ENCODE measurements at regions not wholly inside any gene's neighbourhood (a gene's known extent, or its start where the extent isn't known, plus 50 kb on each side); places are given as distances from the start of the nearest gene placed in this dataset.
"Not testable (repeated sequence)": the region's sequence is repeated elsewhere in the genome, so short reads cannot be mapped to it uniquely, and the experiment has no call there.

DNA sequence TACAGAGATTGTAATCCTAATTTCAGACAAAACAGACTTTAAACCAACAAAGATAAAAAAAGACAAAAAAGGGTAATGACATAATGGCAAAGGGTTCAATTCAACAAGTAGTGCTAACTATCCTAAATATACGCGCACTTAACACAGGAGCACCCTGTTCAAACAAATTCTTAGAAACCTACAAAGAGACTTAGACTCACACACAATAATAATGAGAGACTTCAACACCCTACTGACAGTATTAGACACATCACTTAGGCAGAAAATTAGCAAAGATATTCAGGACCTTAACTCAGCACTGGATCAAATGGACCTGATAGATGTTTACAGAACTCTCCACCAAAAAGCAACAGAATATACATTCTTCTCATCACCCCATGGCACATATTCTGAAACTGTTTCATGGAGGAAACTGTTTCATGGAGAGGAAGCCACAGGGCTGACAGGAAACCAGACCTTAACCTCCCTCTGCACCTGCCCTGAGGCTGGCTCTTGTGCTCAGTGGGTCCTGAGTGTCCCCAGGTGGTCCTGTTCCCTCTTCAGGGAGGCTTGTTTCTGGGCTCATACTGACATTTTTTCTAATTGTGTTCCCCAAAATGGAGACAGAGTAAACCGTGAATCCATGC, 54.7 kb downstream of the OR4M2 start:
- not testable (repeated sequence) for DNase-seq (ENCODE audit: low read depth in 2 of 2)

DNA sequence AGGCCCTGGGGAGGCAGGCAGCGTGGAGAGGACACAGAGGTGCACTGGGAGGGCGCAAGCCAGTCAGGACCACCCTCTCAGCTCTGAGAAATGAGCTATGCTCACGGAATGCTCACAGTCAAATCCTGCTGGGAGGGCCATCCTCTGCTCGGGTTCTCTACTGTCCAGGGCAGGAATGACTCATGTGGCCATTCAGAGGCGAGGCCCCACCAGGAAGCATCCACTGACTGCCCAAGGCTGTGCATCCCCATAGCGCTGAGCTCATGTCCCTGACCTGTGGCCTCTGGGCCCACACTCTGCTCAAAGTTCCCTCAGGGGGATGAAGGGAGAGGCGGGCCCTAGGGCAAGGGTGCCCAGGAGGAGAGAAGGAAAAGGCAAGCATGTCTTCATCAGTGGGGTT, 57.2 kb downstream of the OR4M2 start:
- not testable (repeated sequence) for DNase-seq (ENCODE audit: low read depth in 2 of 2)

DNA sequence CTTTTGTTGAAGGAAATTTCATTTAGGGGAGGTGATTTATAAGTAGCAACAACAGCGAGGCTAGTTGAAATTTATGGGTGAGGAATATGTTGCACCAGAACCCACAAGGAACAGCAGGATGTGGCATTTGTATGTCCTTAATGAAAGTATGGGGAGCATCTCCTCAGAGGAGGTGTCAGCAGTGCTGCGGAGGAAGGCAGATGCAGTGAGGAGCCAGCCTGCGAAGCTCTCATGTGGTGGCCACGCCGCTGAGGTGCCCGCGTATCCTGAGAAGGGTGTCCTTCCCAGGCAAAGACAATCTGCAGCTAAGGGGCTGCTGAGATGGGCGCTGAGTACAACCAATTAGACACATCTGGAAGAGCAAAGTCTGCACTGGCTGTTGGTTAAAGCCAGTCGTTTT, 60.8 kb downstream of the OR4M2 start:
- DNase-seq (ENCODE audit: low read depth in 2 of 2), result not testable (repeated sequence)

- not testable (repeated sequence) for DNase-seq (ENCODE audit: low read depth in 2 of 2)
These were observed 67.8 kb downstream of the OR4M2 start for GRCh38 chr15:22148109-22148508.

- not testable (repeated sequence) for DNase-seq (ENCODE audit: low read depth in 2 of 2)
These were observed 77.9 kb downstream of the OR4M2 start for GRCh38 chr15:22158243-22158642.

- not testable (repeated sequence) for DNase-seq (ENCODE audit: low read depth in 2 of 2)
These were observed 80.0 kb downstream of the OR4M2 start for GRCh38 chr15:22160283-22160682.

GRCh38 chr15:22160741-22161140, 80.4 kb downstream of the OR4M2 start:
- DNase-seq (ENCODE audit: low read depth in 2 of 2), result not testable (repeated sequence)

- DNase-seq (ENCODE audit: low read depth in 2 of 2), result not testable (repeated sequence)
These were observed 81.1 kb downstream of the OR4M2 start for GRCh38 chr15:22161398-22161797.

DNA sequence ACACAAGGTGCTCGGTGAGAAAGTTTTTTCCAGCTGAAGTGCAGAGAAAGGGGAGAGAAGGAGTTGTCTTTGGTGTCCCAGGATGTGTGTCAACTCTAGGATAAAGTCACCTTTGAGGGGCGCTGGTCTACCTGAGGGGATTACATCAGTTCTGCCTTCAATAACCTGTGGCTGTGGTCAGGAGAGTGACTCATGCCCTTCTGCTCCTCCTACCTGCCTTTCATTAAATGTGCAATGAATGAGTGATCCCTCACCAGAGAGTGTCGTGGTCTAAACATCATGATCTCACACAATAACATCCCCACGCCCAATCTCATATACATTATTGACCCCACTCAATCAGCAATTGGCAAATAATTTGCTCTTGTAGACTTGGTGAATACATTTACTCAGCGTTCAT, 83.4 kb downstream of the OR4M2 start:
- not testable (repeated sequence) for DNase-seq (ENCODE audit: low read depth in 2 of 2)

DNA sequence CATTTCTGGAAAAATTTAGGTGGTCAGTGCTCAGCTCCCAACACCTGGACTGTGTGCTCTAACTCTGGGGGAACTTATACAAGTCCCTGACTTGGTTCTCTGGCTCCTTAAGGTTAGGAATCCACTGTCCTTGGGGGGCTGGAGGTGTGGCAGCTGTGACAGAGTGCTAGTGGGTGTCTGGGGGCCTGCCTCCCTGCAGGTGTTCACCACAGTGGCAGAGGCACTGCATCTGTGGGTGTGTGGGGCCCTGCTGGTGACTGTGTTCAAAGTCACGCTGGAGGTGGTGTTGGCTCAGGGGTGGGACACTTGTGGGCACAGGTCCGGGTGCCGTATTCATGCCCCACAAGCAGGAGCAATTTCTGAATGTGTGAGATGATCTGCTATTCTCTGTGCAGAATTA, 87.2 kb downstream of the OR4M2 start:
- not testable (repeated sequence) for DNase-seq (ENCODE audit: low read depth in 2 of 2)

DNA sequence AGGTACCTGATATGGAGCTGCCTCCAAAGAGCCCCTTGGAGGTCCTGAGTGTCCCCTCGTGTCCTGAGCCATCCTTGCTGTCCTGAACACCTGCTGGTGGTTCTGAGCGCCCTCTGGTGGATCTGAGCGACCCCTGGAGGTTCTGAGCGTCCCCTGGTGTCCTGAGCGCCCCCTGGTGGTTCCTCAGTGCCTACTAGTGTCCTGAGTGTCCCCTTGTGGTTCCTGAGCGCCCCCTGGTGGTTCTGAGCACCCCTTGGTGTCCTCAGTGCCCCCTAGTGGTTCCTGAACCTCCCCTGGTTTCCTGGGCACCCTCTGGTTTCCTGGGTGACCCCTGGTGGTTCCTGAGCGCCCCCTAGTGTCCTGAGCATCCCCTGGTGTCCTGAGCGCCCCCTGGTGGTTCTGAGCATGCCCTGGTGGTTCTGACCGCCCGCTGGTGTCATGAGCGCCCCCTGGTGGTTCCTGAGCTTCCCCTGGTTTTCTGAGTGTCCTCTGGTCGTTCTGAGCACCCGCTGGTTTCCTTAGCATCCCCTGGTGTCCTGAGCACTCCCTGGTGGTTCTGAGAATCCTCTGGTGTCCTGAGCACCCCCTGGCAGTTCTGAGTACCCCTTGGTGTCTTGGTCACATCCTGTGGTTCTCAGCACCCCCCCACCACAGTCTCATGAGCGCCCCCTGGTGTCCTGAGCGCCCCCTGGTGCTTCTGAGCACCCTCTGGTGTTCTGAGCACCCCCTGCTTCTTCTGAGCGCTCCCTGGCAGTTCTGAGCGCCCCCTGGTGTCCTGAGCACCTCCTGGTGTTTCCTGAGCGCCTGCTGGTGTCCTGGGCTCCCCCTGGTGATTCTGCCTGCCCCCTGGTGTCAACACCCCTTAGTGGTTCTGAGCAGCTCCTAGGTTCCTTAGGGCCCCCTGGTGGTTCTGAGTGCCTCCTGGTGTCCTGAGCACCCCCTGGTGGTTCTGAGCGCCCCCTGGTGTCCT, 93.0 kb downstream of the OR4M2 start:
- DNase-seq (ENCODE audit: low read depth in 2 of 2), result not testable (repeated sequence)

DNA sequence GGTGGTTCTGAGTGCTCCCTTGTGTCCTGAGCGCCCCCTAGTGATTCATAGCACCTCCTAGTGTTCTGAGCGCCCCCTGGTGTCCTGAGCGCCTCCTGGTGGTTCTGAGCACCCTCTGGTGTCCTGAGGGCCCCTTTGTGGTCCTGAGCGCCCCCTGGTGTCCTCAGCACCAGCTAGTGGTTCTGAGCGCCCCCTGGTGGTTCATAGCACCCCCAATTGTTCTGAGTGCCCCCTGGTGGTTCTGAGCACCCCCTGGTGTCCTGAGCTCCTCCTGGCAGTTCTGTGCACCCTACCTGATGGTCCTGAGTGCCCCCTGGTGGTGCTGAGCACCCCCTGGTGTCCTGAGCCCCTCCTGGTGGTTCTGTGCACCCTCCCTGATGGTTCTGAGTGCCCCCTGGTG, 93.8 kb downstream of the OR4M2 start:
- not testable (repeated sequence) for DNase-seq (ENCODE audit: low read depth in 2 of 2)

GRCh38 chr15:22177965-22178364, 97.6 kb downstream of the OR4M2 start:
- not testable (repeated sequence) for DNase-seq (ENCODE audit: low read depth in 2 of 2)

GRCh38 chr15:22178438-22178837, 98.1 kb downstream of the OR4M2 start:
- not testable (repeated sequence) for DNase-seq (ENCODE audit: low read depth in 2 of 2)

- DNase-seq (ENCODE audit: low read depth in 2 of 2), result not testable (repeated sequence)
These were observed 98.7 kb downstream of the OR4M2 start for GRCh38 chr15:22179043-22179442.

DNA sequence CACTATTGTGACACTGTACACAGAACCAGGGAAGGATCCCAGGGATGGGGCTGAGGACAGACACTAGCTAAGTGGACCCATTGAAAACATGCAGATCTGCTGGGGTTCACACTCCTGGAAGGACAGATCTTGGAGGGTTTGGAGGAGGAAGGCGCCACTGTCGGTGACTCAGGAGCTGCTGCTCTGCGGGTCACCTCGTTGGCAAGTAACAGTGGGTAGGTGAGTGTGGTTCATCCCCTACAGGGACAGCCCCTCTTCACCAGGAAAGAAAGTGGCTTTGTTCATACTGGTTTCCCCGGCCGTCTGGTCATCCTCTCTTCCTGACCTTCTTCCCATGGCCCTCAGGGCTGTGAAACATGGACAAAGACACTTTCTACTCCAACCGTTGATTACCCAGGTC, 100.3 kb downstream of the OR4M2 start:
- DNase-seq (ENCODE audit: low read depth in 2 of 2), result not testable (repeated sequence)

DNA sequence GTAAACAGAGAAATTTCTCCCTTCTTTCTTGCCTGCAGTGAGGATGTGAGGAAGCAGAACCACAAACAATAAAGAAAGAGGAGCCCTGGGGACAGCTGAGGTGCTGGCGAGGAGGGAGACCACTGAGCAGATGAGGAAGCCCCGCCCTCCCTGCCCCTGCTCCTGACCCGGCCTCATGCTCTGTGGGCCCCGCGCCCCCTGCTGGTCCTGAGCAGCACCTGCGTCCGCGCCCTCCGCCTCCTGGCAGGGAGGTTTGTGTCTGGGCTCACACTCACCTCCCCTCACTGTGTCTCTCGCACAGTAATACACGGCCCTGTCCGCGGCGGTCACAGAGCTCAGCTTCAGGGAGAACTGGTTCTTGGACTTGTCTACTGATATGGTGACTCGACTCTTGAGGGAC, 104.4 kb downstream of the OR4M2 start:
- not testable (repeated sequence) for DNase-seq (ENCODE audit: low read depth in 2 of 2)

DNA sequence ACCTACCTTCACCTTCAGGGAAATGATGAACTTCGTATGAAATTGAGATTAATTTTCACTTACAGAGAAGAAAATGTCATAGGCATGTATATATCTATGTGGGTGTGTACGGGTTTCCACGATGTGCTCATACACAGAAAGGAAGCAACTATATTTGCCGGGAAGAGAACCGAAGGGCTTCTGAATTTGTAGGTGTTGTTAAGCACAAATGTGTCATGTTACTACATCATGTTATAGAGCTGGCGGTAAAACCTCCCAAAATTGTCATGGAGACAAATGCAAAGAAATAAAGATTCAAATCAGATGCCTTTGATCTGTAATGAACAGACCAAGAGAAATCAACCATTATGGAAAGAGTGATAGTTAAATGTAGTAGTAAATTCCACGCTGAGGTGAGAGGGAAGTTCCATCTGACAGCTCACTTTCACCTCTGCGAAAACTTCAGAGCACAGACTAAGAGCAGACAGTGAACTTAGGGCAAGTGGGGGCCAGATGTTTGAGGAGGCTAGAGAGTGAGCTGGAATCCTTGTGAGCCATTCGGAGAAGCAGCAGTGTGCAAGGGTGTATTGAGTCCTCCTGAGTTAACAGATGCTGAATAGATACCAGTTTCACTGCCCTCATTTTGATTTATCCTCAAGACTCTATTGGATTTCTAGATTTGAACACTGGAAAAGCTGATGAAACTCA, 106.7 kb downstream of the OR4M2 start:
- DNase-seq (ENCODE audit: low read depth in 2 of 2), result not testable (repeated sequence)

GRCh38 chr15:22191818-22192217, 111.5 kb downstream of the OR4M2 start:
- not testable (repeated sequence) for DNase-seq (ENCODE audit: low read depth in 2 of 2)

DNA sequence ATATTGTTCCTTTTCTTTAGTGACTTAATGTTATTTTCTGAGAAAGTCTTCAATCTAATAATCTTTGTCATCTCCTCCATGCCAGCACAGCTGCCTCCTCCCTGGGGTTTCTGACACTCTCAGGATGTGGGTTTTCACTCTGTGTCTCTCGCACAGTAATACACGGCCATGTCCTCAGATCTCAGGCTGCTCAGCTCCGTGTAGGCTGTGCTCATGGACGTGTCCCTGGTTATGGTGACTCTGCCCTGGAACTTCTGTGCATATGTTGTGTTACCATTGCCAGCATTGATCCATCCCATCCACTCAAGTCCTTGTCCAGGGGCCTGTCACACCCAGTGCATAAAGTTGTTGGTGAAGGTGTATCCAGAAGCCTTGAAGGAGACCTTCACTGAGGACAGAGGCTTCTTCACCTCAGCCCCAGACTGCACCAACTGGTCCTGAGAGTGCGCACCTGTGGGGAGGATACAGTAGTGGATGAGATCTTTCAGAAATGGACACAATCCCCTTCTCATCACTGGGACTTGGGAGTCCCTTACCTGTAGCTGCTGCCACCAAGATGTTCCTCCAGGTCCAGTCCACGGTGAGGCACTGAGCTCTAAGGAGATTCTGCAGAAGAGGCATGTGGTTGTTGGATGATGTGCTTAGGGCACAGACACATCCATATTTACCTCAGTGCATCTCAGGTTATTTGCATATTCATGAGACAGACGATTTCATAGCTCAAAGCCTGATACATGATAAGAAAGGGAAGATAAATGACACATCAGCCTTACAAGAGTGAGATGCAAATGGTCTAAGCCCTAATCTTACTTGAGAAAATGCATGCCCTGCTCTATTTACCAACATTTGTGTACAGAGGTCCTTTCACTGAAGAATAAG, 114.7 kb downstream of the OR4M2 start:
- DNase-seq (ENCODE audit: low read depth in 2 of 2), result not testable (repeated sequence)

DNA sequence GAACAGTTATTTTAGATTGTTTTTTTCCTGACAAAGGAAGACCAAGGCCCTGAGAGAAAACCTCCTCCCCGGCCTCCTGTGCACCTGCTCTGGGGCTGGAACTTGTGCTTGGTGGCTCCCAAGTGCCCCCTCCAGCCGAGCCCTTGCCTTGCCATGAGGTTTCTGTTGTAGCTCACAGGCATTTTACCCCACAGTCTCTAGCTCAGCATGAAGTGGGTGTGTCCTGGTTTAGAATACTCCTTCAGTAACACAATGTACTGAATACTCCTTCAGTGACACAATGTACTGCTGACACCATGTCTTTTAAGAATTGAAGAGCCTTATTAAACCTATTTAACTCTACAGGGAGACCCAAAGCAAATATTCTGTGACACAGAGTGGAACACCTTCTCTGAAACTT, 116.1 kb downstream of the OR4M2 start:
- not testable (repeated sequence) for DNase-seq (ENCODE audit: low read depth in 2 of 2)
